ENCODE measurements at regions not wholly inside any gene's neighbourhood (a gene's known extent, or its start where the extent isn't known, plus 50 kb on each side); places are given as distances from the start of the nearest gene placed in this dataset.

DNA sequence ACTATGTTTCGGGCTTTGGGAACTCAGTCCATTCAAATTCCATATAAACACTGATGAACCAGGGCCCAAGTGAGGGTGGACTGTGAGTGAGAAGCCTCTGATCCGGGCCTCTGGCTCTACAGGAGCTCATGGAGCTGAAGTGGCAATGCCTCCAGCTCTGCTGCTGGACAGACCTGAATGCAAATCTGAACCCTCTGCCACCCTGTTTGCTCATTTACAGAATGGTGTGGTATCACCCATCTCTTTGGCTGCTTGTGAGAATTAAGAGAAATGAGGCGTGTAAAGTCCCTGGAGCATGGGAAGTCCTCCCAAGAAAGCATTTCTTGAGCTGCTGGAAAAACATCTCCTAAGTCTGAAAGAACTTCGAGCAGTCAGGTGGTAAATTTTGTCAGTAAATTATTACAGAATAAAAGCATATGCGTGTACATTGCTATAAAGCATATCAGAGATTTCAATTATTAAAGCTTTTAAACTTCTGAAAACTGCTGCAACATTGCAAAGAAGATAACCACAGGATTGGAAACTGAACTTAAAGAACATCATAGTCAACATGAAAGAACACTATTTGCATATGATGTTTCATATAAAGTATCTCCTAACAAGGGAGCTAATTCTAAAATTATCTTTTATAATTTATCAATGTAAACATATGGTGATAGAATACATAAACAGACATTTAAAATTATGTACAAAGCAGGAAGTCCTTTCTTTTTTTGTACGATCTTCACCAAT is 369.0 kb downstream of the UQCRFS1 start:
- DNase-seq (ENCODE audit: low spot score): no peak

DNA sequence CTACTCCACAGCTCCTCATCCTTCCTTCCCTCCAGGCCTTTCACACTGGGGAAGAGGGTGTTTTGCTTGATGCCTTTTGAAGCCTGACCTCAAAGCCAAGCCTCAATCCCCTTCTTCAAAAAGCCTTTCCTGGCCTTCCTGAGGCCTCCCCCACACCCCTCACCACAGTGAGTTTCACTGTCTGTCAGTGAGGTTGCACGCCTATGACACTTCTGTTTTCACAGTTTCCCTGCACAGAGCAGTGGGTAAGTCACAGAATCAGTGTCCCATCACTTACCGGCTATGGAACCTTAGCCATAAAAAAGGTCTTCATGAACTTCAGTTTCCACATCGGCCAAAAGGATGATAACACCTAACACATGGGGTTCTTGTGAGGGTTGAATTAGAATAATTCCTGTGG is 371.4 kb downstream of the UQCRFS1 start:
- DNase-seq (ENCODE audit: low spot score): no peak

DNA sequence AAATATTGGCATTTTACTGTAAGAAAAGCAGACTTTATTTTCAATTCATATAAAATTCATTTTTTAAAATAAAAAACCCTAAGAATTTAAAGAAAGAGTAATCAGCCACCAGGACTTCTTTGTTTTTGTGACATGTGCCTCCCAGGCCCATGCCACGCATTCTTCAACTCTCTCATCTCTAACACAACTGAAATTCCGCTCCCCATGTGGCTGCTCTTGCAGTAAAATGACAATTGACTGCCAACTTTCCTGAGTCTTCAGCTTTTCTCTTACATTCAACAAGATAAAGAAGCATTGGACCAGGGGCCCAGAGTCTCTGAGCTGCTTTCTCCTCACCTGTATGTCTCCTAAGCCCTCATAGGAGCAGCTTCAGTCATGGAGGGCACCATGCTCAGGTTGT is 372.1 kb downstream of the UQCRFS1 start:
- no peak for DNase-seq (ENCODE audit: low spot score)

DNA sequence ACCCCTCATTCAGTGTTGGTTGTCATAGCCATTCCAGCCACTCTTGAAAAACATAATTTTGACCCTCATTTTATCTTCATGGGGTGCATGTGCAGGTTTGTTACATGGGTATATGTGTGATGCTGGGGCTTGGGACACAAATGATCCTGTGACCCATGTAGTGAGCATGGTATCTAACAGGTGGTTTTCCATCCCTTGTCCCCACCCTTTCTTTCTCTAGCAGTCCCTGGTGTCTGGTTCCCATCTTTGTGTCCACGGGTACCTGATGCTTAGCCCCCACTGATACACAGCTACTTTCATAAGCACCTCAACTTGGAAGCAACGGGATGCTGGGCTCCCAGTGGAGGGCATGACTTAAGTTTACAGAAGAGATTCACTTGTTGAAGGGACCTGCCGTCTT is 373.5 kb downstream of the UQCRFS1 start:
- no peak for DNase-seq (ENCODE audit: low spot score)

DNA sequence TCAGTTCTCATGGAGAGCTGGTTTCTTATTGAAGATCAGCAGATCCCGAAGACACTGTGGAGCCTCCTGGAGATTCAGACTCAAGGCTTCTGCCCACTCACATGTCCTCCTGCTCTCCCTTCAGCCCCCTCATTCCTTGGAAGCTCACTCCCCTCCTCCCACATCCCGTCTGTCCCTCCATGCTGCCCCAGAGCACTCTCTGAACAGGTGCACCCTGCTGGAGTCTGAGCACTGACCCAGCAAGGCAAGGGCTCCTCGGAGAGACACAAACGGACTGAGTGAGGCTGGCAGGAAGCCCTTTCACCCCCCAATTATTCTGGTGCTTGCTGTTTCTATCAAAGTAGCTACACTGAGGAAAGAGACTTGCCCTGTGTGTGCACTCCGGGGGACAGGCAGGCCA is 374.0 kb downstream of the UQCRFS1 start:
- no peak for DNase-seq (ENCODE audit: low spot score)

DNA sequence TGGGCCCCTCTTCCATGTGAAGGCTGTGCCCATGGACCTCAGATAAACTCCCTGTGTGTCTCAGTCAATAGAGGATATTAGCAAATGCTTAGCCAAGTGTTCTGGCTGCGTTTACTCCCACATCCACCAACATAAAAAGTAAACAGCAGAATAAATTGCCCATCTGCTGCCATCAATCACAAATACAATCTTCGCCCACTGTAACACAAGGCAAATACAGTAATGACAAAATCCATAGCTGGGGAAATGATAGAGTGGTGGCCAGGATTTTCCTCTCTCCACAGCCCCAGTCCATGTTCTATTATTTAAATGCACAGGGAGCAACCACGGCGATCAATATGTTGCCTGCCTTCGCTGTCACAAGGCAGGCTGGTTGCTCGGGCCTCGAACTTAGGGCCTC is 376.5 kb downstream of the UQCRFS1 start:
- DNase-seq (ENCODE audit: low spot score): no peak

DNA sequence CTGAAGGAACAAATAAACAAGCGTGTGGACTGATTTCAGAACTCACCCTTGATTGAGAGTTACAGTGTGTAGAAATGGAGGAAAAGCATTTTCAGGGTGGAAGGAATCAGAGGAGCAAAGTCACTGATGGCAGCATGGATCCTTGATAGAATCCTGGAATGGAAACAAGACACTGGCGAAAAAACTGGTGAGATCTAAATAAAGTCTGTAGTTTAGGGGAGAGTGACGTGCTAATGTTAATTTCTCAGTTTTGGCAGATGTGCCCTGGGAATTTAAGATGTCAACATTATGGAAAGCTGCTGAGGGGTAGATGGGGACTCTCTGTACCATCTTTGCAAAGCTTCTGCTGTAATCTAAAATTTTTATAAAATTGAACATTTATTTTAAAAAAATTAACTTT is 378.0 kb downstream of the UQCRFS1 start:
- no peak for DNase-seq (ENCODE audit: low spot score)

DNA sequence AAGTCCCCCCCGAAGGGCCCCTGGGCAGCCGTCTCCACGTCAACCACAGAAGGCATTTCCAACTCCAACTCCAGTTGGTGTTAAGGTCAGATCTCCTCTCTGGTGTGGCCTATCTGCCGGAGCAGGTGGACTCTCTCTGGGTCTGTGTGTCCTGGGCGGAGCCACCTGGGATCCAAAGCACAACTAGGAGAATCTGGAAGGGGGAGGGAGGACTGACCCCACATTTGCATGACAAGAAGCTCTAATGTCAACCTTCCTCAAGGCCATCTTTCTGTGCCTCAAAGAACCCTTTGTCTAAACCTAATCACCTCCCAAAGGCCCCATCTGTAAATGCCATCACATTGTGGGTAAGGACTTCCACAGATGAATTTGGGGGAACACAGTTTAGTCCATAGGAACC is 381.5 kb downstream of the UQCRFS1 start:
- no peak for DNase-seq (ENCODE audit: low spot score)

DNA sequence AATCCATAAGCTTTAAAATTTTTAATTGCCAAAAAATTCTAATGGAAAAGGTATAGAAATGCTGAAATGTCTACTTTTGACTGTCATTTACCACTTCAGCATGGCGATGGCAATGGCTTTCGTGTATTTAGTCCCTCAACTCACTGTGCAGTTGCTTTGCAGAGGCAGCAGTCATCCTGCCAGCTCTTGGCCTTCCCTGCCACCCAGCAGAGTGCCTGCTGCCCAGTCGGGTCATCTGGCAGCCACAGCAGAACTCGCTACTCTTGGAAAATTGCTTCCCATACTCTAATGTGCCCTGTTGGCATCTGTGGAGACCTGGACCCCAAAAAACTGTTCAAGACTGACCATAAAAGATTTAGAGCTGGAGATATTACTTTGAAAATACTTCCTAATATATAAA is 383.2 kb downstream of the UQCRFS1 start:
- no peak for DNase-seq (ENCODE audit: low spot score)

DNA sequence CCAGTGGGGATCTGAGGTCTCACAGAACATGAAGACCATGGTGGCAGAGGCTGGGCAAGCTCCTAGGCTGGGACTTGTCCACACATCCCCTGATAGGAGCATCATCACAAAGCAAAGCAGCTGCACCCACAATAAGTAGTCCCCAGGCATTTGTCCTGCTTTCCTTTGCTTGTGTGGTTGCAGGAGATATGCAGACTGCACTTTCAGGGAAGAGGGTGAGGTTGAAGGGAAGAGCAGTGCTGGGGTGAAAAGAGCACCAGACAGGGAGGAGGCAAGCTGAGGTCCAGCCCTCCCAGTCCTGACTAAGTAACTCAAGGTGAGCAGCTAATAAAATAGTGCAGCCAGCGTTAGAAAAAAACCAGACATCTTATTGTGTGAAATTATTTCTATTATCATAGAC is 383.6 kb downstream of the UQCRFS1 start:
- DNase-seq (ENCODE audit: low spot score): no peak

DNA sequence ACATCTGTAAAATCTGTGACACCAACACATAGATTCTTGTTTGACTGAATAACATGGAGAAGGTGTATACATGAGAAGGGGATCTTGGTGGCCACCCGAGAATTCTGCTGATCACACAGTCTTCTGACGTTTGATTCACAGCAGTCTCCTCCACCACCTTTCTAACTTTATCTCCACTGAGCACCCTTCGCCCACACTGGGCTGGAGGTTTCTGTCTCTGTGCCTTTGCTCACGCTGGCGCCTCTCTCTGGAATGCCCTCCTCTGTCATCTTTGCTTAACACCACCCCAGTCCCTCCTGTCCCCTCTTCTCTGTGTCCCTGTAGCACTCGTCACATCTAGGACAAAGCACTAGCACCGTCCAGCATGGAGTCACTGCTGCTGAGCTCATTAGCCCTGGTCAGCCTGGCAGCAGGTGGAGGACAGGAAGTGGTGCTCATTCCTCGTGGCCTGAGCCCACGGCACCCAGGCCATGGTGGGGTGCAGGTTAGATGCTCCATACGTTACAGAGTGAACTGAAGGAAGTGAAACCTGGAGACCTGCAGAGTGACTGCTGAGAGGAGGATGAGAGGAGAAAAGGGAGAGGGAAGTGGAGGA is 384.6 kb downstream of the UQCRFS1 start:
- no peak for DNase-seq (ENCODE audit: low spot score)

DNA sequence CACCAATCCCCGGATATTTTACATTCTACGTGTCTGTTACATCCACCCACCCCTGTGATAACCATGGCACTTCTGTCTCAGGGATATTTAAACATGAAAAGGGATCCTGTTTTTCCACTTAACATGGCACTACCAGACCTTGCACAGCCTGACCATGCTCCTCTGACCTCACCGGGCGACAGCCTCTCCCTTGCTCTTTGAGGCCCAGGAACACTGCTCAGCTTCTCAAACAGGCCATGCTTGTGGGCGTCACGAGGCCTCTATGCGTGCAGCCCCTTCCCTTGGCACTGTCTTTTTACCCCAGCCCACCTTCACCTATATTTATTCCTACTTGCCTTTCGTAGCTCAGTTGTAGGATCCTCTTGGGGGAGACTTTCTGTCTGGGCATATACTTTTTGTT is 385.6 kb downstream of the UQCRFS1 start:
- DNase-seq (ENCODE audit: low spot score): no peak

DNA sequence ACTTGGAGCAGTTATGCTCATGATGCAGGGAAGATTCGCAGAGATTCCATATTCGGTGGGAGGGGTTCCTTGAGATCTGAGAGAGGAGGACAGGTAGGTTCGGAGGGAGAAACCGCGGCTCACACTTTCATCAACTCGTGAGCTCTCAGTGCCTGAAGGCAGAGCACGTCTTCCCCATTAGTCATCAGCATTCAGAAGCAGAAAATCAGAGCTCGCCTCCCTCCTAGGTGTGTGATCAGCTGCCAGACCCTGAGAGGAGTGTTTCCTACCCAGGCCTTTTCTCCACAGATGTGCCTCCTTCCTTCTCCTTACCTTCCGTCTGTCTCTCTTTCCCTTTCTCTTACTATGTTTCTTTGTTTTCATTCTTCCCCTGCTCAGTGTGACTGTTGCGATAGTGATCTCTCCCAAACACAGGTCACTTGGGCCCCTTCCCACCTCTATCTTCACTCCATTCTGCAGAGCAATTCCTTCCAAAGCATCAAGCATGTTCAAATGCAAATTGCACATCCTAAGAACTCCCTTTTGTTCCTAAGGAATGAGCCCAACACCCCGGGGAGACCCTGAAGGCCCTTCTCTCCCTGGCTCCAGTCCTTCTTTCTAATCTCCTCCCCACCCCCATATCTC is 389.5 kb downstream of the UQCRFS1 start:
- no peak for DNase-seq (ENCODE audit: low spot score)

DNA sequence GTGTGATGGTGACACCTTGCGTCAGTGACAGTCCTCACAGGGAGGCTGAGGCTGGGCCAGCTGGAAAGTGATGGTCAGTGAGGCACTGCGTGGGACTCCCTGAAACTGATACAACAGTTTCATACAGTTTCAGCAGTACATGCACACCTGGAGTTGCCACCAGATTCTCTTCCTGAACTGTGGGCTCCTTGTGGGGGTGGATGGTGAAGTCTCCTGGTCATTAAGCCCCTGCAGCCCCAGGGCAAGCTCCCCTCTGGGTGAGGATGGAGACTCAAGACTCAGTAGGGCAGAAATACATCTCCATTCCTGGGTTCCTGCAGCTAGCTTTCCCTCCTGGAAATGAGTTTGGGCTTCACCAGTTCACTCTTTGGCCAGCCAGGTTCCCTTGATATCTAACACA is 392.7 kb downstream of the UQCRFS1 start:
- no peak for DNase-seq (ENCODE audit: low spot score)

DNA sequence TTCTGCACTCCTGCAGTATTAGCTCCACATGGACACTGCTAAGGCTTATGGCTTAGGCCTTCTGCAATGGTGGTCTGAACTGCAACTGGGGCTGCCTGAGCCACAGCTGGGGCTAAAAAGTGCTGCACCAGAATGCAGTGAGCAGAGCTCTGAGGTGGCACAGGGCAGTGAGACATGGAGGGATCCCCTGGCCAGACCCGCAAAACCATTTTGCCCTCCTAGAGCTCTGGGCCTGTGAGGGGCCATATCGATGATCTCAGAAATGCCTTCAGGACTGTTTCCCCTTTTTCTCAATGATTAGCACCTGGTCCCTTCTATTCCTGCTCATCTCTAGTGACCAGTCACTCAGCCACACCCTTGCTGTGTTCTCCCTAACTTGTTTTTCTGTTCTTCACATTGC is 397.7 kb downstream of the UQCRFS1 start:
- no peak for DNase-seq (ENCODE audit: low spot score)

DNA sequence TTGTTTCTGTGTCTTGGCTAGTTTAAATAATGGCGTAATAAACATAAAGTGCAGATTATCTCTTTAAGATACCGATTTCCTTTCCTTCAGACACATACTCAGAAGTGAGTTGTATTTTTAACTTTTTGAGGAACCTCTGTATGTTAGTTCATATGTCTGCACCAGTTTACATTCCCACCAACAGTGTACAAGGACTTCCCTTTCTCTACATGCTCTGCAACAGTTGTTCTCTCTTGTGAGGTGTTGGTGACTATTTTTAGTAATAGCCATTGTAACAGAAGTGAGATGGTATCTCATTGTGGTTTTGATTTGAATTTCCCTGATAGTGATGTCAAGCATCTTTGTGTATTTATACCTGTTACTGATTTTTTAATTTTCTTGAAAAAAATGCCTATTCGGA is 418.6 kb downstream of the UQCRFS1 start:
- DNase-seq (ENCODE audit: low spot score): no peak

DNA sequence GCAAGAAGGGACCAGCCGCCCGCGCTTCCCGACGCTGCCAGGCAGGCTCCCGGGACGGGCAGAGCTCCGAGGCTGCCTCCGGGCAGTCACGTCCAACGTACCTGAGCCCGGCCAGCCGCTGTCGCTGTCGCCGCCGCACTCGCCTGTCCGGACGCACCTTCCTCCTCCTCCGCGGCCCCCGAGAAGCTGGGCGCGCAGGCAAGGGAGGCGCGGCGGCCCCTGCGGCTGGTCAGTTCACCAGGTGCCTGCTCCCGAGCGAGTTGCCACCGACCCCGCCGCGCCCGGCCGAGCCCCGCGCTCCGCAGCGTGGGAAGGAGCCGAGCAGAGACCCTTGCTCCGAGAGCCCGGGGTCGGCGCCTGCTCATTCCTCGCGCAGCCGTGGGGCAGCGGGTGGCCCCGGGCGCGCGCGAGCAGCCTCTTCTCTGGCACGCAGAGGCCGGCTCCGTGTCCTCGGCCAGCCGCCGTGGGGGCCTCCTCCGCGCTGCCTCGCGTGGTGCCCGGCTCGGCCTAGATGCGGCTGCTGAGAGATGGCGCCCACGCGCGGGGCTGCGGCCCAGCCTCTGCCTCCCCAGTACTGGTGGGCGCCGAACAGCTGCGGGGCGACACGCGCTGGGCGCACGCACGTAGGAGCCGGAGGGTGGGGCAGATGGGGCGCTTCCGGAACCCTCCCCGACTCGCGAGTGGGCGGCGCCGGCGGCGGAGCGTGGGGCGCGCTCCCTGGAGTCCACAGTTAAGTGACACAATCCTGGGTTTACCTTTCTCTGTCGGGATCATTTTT is 419.4 kb downstream of the UQCRFS1 start:
- DNase-seq (ENCODE audit: low spot score): no peak

DNA sequence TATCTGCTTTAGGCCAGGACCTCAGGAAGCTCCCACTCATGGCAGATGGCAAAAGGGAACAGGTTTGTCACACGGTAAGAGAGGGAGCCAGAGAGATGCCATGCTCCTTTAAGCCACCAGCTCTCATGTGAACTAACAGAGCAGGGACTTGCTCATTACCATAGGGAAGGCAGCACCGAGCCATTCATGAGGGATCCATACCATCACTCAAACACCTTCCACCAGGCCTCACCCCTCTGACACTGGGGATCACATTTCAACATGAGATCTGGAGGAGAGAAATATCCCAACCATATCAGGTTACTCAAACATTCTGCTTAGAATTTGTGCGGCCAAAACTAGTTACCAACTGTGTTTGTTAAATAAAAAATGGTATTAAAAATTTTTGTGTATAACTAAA is 427.0 kb downstream of the UQCRFS1 start:
- no peak for DNase-seq (ENCODE audit: low spot score)

DNA sequence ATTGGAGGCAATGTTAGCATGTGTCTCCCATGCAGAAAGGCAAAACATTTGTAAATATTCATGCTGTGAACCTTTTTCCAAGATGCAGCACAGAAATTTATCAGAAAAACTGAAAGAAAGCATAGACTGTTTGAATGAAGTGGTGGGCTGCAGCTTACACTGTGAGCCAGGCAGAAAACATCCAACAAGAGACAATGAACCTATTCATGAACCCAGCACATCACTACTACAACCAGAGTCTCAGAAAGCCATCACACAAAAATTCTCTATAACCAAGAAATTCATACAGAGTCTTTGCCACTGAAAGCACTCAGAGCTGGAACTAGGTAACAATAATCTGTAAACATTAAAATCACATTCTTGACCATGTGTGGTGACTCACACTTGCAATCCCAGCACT is 448.9 kb downstream of the UQCRFS1 start:
- DNase-seq (ENCODE audit: low spot score): no peak

DNA sequence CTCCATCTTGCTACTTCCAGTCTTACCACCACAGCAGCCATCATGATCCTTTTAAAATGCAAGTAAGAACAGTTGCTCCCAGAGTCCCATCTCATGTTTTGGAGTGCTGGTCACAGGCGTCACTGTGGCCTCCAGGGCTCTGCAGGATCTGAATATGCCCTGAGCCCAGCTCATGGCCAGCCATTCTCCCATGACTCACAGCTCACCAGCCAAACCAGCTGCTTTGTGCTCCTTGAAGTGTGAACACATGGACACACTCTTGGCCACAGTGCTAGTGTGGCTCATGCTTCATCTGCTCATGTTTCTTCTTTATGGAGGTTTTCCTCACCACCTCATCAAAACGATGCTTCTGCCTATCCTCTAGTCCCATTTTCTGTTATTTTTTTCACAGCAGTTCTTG is 466.5 kb downstream of the UQCRFS1 start:
- no peak for DNase-seq (ENCODE audit: low spot score)

DNA sequence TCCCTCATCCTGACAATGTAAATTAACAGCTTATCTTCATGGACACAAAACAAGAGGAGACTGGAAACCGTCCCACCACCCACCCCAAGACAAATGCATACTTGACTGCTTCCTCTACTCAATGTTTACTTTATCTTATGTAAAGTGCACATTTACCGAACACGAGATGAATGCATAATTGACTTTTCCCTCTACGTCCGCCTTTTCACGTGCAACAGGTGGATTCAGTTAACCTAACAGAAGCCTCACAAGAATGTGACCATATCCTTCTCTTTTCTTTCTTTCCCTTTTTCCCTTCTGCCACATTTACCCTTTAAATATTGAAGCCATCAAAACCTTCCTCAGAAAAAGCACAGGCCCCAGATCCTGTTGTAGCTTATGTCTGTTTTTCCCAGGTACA is 468.0 kb downstream of the UQCRFS1 start:
- DNase-seq (ENCODE audit: low spot score): no peak

DNA sequence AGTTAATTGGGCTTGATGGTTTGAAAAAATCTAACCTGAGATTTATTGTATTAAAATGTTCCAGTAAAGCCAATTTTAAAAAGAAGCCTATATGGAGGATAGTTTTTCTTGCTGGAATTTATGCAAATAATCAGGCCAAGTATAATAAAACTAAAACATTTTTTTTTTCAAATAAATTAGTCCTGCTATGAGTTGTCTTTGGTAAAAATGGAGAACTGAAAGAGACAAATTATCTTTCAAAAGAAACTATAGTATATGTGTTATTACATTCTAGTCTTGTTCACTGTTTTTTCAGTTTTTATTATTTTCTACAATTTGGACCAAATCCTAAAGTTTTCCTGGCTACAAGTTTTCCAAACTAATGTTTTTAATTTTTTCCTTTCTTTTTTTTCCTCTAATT is 468.9 kb downstream of the UQCRFS1 start:
- DNase-seq (ENCODE audit: low spot score): no peak
